OCI-LY7 (cell line): ENCODE measurements at regions not wholly inside any gene's neighbourhood (a gene's known extent, or its start where the extent isn't known, plus 50 kb on each side); places are given as distances from the start of the nearest gene placed in this dataset.

Experiments used
- EZH2phosphoT487 ChIP-seq: fragments of 200-600 bp; sonication (generic); IDR thresholded peaks from 2 replicates; pipeline ENCODE4 v1.6.1; 2018; ENCODE audit warnings: low read depth, borderline replicate concordance, mild to moderate bottlenecking, mixed run types, antibody characterized with exemption, low read length, moderate library complexity, mixed read lengths
- TF ChIP-seq, protein P1 (sequence below): fragments of 200-600 bp; sonication (generic); conservative IDR thresholded peaks from 2 replicates; pipeline ENCODE4 v1.5.1; 2014; ENCODE audit warnings: mild to moderate bottlenecking, antibody characterized with exemption, low read length, moderate library complexity, mixed read lengths

DNA sequence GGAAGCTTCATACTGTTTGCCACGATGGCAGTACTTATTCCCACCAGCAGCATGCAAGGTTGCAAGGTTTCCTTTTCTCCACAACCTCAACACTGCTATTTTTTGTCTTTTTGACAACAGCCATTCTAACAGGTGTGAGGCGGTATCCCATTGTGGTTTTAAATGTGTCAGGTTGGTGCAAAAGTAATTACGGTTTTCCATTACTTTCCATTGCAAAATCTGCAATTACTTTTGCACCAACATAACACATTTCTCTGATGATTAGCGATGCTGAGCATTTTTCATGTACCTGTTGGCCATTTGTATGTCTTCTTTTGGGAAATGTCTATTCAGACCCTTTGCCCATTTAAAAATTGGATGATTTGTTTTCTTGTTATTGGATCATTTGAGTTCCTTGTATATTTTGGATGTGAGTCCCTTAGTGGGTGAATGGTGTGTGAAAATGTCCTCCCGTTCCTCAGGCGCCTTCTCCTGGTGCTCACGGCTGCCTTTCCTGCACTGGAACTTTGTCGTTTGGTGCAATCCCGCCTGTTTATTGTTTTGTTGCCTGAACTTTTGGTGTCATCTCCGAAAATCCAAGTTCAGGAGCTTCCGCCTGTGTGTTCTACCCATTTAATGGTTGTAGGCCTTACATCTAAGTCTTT is 213.6 kb downstream of the KIF26A start:
- TF ChIP-seq, protein P1, sequence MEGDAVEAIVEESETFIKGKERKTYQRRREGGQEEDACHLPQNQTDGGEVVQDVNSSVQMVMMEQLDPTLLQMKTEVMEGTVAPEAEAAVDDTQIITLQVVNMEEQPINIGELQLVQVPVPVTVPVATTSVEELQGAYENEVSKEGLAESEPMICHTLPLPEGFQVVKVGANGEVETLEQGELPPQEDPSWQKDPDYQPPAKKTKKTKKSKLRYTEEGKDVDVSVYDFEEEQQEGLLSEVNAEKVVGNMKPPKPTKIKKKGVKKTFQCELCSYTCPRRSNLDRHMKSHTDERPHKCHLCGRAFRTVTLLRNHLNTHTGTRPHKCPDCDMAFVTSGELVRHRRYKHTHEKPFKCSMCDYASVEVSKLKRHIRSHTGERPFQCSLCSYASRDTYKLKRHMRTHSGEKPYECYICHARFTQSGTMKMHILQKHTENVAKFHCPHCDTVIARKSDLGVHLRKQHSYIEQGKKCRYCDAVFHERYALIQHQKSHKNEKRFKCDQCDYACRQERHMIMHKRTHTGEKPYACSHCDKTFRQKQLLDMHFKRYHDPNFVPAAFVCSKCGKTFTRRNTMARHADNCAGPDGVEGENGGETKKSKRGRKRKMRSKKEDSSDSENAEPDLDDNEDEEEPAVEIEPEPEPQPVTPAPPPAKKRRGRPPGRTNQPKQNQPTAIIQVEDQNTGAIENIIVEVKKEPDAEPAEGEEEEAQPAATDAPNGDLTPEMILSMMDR: no peak
- no peak for TF ChIP-seq EZH2phosphoT487
